Fibroblast of pulmonary artery (primary cell): ENCODE measurements at regions not wholly inside any gene's neighbourhood (a gene's known extent, or its start where the extent isn't known, plus 50 kb on each side); places are given as distances from the start of the nearest gene placed in this dataset.
A peak's percentile ranks its signal among the peaks of the same experiment; 100 is the strongest.

Source experiments
- DNase-seq: peaks from one replicate; pipeline ENCODE4 v3.0.0-alpha.2; 2010; ENCODE audit warnings: low read depth
- H3K4me3 ChIP-seq: replicated peaks from 2 replicates; pipeline ENCODE4 v1.5.1; 2011; ENCODE audit warnings: low read depth, mild to moderate bottlenecking, control low read depth, low read length, moderate library complexity
- CTCF ChIP-seq: IDR thresholded peaks from 2 replicates; pipeline ENCODE4 v1.5.1; 2011; ENCODE audit warnings: mild to moderate bottlenecking, control low read depth, low read length, inconsistent platforms; ENCODE audit errors: missing control alignments

DNA sequence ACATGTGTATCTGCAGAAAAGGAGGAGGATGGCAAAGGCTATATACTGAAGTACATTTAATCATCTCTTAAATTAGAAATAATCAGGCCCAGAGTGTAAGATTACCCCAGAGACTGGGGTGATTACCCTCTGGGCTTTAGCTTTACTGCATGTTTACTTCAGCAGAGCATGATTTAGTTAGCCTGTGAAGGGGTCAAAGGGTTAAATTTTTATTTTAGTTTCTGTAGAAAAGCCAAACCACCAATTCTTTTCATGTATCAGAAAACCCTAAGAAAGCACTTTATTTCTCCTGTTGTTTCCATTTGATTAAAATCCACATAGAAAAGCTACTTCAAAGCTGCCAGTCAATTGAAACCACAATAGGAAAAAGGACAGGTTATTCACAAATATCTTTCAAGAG lies 101.5 kb upstream of the LSM8 start:
- DNase-seq: no peak
- H3K4me3 ChIP-seq: no peak overlapping the region
- no peak for TF ChIP-seq CTCF

- DNase-seq: no peak
- H3K4me3 ChIP-seq: no peak overlapping the region
- TF ChIP-seq CTCF: no peak
Measured at GRCh38 chr7:118085000-118085399, 99.0 kb upstream of the LSM8 start.

GRCh38 chr7:118087126-118087525 lies 96.8 kb upstream of the LSM8 start:
- DNase-seq: no peak
- no peak for TF ChIP-seq CTCF
- H3K4me3 ChIP-seq: no peak overlapping the region

- no peak for TF ChIP-seq CTCF
- no peak overlapping the region for H3K4me3 ChIP-seq
- no peak for DNase-seq
Measured at GRCh38 chr7:118094044-118094443, 89.9 kb upstream of the LSM8 start.

DNA sequence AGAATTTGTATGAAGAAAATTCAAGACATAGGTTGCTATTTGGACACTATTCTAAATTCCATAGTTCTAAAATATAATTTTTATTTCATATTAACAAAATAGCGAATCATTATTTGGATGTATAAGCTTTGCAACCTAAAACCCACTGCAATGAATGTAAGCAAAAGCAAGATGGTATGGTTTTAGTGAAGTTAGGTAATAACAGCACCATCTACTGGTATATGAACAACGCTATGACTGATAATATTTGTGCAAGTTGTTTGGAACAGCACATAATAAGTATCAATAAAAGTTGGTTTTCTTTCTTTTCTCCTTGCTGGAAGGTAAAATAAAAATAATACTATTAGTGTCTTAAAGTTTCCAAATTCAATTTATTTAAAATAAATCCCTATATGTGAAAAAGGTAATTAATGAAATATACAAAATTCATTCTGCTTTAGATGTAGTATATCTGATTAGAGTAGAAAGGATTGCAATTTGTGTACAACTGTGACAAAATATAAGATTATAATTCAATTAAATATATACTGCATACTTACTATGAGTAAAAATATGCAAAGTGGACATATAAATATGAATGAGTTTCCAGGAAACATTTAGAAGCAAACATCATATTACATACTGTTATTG lies 79.0 kb upstream of the LSM8 start:
- peak; percentile 48 for TF ChIP-seq CTCF
- DNase-seq: peak; percentile 23
- H3K4me3 ChIP-seq: no peak overlapping the region

GRCh38 chr7:118109607-118110006 lies 74.4 kb upstream of the LSM8 start:
- no peak overlapping the region for H3K4me3 ChIP-seq
- no peak for TF ChIP-seq CTCF
- no peak for DNase-seq
